WI38 (cell line): ENCODE measurements at regions not wholly inside any gene's neighbourhood (a gene's known extent, or its start where the extent isn't known, plus 50 kb on each side); places are given as distances from the start of the nearest gene placed in this dataset.

Source experiments
- H3K4me3 ChIP-seq: 2 replicates; pipeline ENCODE4 v1.5.1; 2011; ENCODE audit warnings: low read depth, mild to moderate bottlenecking, control low read depth, low read length
- CTCF ChIP-seq: IDR thresholded peaks from 2 replicates; pipeline ENCODE4 v1.5.1; 2012; ENCODE audit warnings: low read depth, mild to moderate bottlenecking, control low read depth, low read length

- no peak for TF ChIP-seq CTCF
- H3K4me3 ChIP-seq: no peak overlapping the region
These were observed 320.9 kb downstream of the TFEC start for GRCh38 chr7:115709664-115710063.

GRCh38 chr7:115708013-115708341 is 322.6 kb downstream of the TFEC start:
- H3K4me3 ChIP-seq: no peak overlapping the region
- no peak for TF ChIP-seq CTCF

GRCh38 chr7:115707258-115708012 is 323.1 kb downstream of the TFEC start:
- TF ChIP-seq CTCF: no peak
- H3K4me3 ChIP-seq: no peak overlapping the region

GRCh38 chr7:115704884-115705283 is 325.7 kb downstream of the TFEC start:
- no peak for TF ChIP-seq CTCF
- no peak overlapping the region for H3K4me3 ChIP-seq

GRCh38 chr7:115701141-115701540 is 329.4 kb downstream of the TFEC start:
- no peak overlapping the region for H3K4me3 ChIP-seq
- no peak for TF ChIP-seq CTCF

- no peak overlapping the region for H3K4me3 ChIP-seq
- no peak for TF ChIP-seq CTCF
These were observed 336.1 kb downstream of the TFEC start for GRCh38 chr7:115694424-115694823.

- H3K4me3 ChIP-seq: no peak overlapping the region
- TF ChIP-seq CTCF: no peak
These were observed 336.8 kb downstream of the TFEC start for GRCh38 chr7:115693779-115694178.
